Activated naive CD4-positive, alpha-beta T cell treated with anti-CD3 and anti-CD28 coated beads, Interleukin-2, amount 10 ng/mL, durations not matched to agents 7 days and 5 days (primary cell): ENCODE measurements at regions not wholly inside any gene's neighbourhood (a gene's known extent, or its start where the extent isn't known, plus 50 kb on each side); places are given as distances from the start of the nearest gene placed in this dataset.

ENCODE experiments used
- CTCF ChIA-PET: fragments of 350-600 bp; sonication (Branson Sonifier 250); formaldehyde crosslinking; loops from one replicate; lab custom pipeline; 2021; ENCODE audit warnings: antibody characterized with exemption; lab: Charles Lee
- DNase-seq: peaks from one replicate; pipeline ENCODE4 v3.0.0-alpha.2; 2020
- H3K27ac Mint-ChIP-seq: one replicate; pipeline ENCODE4 v1.8.0; 2021; ENCODE audit warnings: mild to moderate bottlenecking, moderate library complexity, mixed read lengths
- H3K27me3 Mint-ChIP-seq: one replicate; pipeline ENCODE4 v1.8.0; 2021; ENCODE audit warnings: mild to moderate bottlenecking, mixed read lengths
- H3K36me3 Mint-ChIP-seq: one replicate; pipeline ENCODE4 v1.8.0; 2021; ENCODE audit warnings: mixed read lengths
- H3K4me1 Mint-ChIP-seq: one replicate; pipeline ENCODE4 v1.8.0; 2021; ENCODE audit warnings: mixed read lengths
- H3K4me3 Mint-ChIP-seq: one replicate; pipeline ENCODE4 v1.8.0; 2021; ENCODE audit warnings: mild to moderate bottlenecking, moderate library complexity, mixed read lengths
- H3K9me3 Mint-ChIP-seq: one replicate; pipeline ENCODE4 v1.8.0; 2021; ENCODE audit warnings: mixed read lengths

DNA sequence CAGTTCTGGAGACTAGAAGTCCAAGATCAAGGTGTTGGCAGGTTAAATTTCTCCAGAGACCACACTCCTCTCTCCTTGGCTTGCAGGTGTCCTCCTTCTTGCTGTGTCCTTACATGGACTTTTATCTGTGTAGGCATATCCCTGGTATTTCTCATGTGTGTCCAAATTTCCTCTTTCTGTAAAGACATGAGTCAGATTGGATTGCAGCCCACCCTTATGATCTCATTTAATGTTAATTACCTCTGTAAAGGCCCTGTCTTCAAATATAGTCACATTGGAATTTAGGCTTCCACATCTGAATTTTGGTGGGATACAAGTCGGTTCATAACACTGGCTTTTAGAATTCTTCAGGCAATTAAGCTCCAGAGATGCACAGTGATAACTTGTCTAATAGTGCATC, 322.2 kb upstream of the GRIA1 start:
- no peak overlapping the region for H3K4me3 Mint-ChIP-seq
- H3K27ac Mint-ChIP-seq = no peak overlapping the region
- no peaks in the 10 kb centered on the region for H3K4me1 Mint-ChIP-seq
- no peaks in the 10 kb centered on the region for H3K36me3 Mint-ChIP-seq
- H3K9me3 Mint-ChIP-seq = peaks cover 2% of the 10 kb centered on the region
- CTCF ChIA-PET = no interaction called here
- H3K27me3 Mint-ChIP-seq = no peaks in the 10 kb centered on the region
- DNase-seq = no peak

DNA sequence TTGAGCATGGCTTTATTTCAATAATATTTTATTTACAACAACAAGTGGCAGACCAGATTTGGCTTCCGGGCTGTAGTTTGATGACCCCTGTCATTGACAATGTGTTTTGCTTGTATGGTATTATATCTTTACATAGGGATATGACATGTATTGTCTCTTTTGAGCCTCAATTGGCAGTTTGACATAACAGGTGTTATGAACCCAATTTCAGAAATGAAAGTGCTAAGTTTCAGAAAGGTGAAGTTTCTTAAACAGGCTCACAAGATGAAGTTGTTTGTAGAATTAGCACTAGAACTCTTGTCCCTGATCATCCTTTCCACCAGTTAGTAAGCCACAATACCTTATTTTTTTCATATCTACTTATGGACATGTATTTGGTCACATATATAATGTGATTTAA, 303.0 kb upstream of the GRIA1 start:
- DNase-seq = no peak

DNA sequence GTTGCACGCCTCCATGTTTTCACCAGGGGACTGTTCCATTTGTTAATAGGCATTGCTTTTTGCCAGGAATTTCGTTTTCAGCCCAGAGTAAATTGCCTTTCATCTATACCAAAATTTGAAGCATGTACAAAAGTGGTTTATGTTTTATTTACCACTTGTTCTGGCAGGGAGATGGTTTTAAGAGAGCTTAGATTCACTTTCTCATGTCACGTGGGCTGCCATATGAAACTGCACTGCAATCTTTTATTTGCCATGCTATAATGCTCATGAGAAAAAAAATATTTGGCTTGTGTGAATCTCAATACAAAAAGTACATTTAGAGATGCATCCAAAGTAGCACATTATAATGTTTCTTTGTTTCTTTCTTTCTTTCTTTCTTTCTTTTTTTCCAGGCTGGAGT, 284.1 kb upstream of the GRIA1 start:
- CTCF ChIA-PET = no interaction called here
- H3K9me3 Mint-ChIP-seq = peaks cover 4% of the 10 kb centered on the region
- H3K4me3 Mint-ChIP-seq = no peak overlapping the region
- DNase-seq = no peak
- H3K4me1 Mint-ChIP-seq = no peaks in the 10 kb centered on the region
- no peak overlapping the region for H3K27ac Mint-ChIP-seq
- no peaks in the 10 kb centered on the region for H3K36me3 Mint-ChIP-seq
- H3K27me3 Mint-ChIP-seq = no peaks in the 10 kb centered on the region

More for the DNA sequence above, 303.0 kb upstream of the GRIA1 start:
- no peaks in the 10 kb centered on the region for H3K36me3 Mint-ChIP-seq
- no peak overlapping the region for H3K4me3 Mint-ChIP-seq
- H3K4me1 Mint-ChIP-seq = no peaks in the 10 kb centered on the region
- CTCF ChIA-PET = no interaction called here
- H3K9me3 Mint-ChIP-seq = peaks cover 5% of the 10 kb centered on the region
- H3K27me3 Mint-ChIP-seq = no peaks in the 10 kb centered on the region
- H3K27ac Mint-ChIP-seq = no peak overlapping the region

DNA sequence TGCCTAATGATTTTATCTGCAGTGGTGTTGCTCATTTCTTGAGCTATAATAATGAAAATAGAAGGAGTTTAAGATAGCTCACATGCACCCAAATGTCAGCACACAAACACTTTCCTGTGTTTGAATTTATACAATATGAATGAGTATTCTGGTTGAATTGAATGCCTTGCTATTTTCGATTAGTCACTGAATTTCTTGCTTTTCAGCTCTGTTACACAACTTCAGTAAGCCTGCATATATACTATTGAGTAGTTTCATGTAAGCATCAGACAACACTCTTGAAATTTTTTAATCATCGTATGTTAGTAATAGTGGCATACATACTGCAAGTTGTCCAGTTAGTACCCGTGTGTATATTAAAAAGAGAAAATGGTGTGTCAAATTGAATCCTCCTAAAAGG, 281.5 kb upstream of the GRIA1 start:
- Mint-ChIP-seq H3K4me1 (no peaks in the 10 kb centered on the region), H3K27ac (no peak overlapping the region), H3K36me3 (no peaks in the 10 kb centered on the region), H3K9me3 (peaks cover 3% of the 10 kb centered on the region), H3K27me3 (no peaks in the 10 kb centered on the region), H3K4me3 (no peak overlapping the region)
- DNase-seq = no peak
- CTCF ChIA-PET = no interaction called here

DNA sequence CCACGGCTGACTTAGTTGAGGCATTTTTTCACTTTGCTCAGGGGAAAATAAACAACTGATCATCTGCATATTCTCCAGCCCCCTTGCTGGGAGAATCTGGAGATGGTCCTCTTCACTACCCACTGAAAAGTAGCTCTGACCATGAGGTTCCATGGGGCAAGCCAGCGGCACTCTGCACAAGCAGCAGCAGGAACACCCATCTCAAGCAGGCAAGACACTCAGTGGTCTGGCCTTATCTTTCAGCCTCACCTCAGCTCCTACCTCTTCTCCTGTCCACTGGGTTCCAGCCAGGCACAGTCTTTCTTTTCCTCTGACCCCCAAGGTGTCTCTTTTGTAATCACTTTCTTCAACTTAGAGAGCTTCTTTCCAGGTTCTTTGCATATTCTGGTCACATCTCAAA, 280.8 kb upstream of the GRIA1 start:
- Mint-ChIP-seq H3K9me3 (peaks cover 3% of the 10 kb centered on the region), H3K4me3 (no peak overlapping the region)

DNA sequence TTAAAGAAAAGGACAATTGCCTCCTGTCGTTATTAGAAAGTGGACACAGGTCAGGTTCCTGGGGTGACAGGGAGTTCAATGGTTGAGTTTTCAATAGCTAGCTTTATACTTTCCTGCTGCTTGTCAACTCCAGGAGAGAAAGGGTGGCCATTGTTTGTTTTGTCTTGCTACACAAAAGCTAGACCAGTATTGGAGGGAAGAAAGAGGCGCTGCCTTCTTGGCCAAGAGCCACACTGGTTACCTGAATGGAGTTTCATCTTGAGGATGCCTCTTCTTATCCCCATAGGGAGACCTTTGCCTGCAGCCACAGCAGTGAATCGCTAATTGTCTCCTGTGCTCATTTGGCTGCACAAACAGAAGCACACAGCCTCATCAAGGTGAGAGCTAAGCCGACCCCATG, 279.4 kb upstream of the GRIA1 start:
- Mint-ChIP-seq H3K9me3 (peaks cover 8% of the 10 kb centered on the region), H3K4me1 (no peaks in the 10 kb centered on the region), H3K4me3 (no peak overlapping the region), H3K27me3 (no peaks in the 10 kb centered on the region), H3K27ac (no peak overlapping the region), H3K36me3 (no peaks in the 10 kb centered on the region)
- no peak for DNase-seq
- CTCF ChIA-PET = no interaction called here

More for the DNA sequence above, 280.8 kb upstream of the GRIA1 start:
- H3K4me1 Mint-ChIP-seq = no peaks in the 10 kb centered on the region
- H3K27me3 Mint-ChIP-seq = no peaks in the 10 kb centered on the region
- DNase-seq = no peak
- no peak overlapping the region for H3K27ac Mint-ChIP-seq
- CTCF ChIA-PET = no interaction called here
- H3K36me3 Mint-ChIP-seq = no peaks in the 10 kb centered on the region

DNA sequence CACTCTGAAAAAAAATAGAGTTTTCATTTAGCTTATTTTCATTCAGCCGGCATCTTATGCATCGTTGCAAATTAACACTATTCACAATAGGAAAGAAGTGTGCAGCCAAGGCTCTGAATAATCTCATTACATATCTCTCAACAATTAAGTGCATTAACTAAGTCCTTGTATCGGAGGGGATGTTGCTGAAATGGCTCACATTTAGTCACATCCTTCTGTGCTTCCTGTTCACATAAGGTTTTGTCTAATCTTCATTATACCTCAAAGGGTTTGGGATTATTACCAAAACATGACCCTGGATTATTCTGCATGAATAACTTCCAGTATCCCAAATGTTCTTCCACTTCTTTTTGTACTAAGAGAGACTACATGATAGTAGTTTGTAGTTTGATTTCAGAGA, 278.0 kb upstream of the GRIA1 start:
- peaks cover 15% of the 10 kb centered on the region for H3K9me3 Mint-ChIP-seq
- H3K27ac Mint-ChIP-seq = no peak overlapping the region
- H3K36me3 Mint-ChIP-seq = no peaks in the 10 kb centered on the region
- DNase-seq = no peak
- no peaks in the 10 kb centered on the region for H3K4me1 Mint-ChIP-seq
- H3K4me3 Mint-ChIP-seq = no peak overlapping the region
- H3K27me3 Mint-ChIP-seq = no peaks in the 10 kb centered on the region
- CTCF ChIA-PET = no interaction called here

DNA sequence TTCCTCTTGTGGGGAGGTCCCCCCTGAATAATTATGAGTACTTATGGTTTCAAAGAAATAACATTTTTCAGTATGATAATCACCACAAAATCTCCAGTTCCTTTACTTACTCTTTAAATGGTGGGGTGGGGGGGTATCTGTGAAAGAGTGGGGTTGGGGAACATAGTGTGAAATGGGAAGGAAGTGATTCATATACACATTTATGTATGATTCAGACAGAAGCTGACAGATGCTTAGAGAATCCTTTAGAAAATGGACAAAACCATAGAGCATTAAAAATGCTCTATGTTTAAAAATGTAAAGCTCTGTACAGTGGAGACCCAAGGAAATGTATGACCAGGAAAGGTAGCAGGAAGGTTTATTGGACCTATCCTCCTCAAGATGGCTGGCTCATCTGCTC, 267.5 kb upstream of the GRIA1 start:
- CTCF ChIA-PET = no interaction called here
- no peaks in the 10 kb centered on the region for H3K4me1 Mint-ChIP-seq
- H3K4me3 Mint-ChIP-seq = no peak overlapping the region
- H3K27me3 Mint-ChIP-seq = no peaks in the 10 kb centered on the region
- peaks cover 17% of the 10 kb centered on the region for H3K9me3 Mint-ChIP-seq
- no peaks in the 10 kb centered on the region for H3K36me3 Mint-ChIP-seq
- DNase-seq = no peak
- no peak overlapping the region for H3K27ac Mint-ChIP-seq

DNA sequence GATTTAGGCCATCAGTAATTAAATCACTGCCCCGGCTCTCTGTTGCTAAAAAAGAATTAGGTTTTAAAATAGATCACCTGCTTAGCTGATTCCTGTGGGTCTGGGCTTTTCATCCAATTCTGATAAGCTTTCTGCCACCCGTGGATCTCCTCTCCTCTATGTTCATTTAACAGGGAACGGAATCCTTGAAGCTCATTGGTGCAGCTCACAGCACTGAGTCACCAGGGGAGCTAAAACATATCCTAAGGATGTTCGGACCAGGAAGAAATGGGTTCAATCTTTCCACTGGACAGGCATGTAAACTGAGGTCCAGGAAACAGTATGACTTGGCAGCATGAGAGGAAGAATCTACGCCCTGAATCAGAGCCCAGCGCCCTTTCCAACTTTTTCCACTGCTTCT, 267.1 kb upstream of the GRIA1 start:
- H3K9me3 Mint-ChIP-seq = peaks cover 16% of the 10 kb centered on the region
- DNase-seq = no peak
- H3K36me3 Mint-ChIP-seq = no peaks in the 10 kb centered on the region
- no peak overlapping the region for H3K27ac Mint-ChIP-seq
- CTCF ChIA-PET = no interaction called here
- no peaks in the 10 kb centered on the region for H3K4me1 Mint-ChIP-seq
- H3K27me3 Mint-ChIP-seq = no peaks in the 10 kb centered on the region
- no peak overlapping the region for H3K4me3 Mint-ChIP-seq

DNA sequence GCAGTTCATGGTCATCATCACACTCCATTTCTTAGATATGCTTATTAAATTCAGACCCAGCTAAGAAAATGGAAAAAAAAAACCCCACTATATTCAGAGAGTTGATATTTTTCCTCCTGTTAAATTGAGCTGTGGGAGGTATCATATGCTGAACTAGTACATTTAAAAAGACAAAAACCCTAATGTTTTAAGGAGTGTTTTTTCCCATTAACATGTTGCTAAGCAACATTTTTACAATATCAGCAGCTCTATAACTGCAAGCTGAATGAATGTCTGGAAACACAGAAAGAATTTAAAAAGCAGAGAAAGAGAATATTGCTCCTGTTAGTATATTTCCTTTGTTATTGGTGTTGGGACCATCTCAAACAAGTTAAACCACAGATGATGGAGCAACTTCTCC, 265.8 kb upstream of the GRIA1 start:
- CTCF ChIA-PET = no interaction called here
- Mint-ChIP-seq H3K36me3 (no peaks in the 10 kb centered on the region), H3K4me1 (no peaks in the 10 kb centered on the region), H3K9me3 (peaks cover 18% of the 10 kb centered on the region), H3K27me3 (no peaks in the 10 kb centered on the region), H3K4me3 (no peak overlapping the region), H3K27ac (no peak overlapping the region)
- DNase-seq = no peak

DNA sequence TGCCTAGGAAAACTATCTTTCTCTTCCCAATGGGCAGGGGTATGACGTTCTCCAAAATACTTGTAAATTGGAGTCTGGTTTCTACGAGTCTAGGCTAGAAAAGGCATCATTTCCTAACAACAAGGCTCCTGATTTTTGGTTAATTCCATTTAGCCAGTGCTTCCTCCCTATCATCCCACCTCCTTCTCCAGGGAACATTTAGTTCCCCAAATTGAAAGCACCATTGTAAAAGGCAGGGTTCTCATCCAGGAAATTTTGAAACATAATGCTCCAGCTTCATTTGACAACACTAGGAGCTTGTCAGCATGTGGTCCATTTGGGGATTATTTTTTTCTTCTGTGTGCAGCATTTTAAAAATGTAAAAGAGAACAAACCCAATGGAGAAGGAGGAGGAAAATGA, 256.5 kb upstream of the GRIA1 start:
- CTCF ChIA-PET = no interaction called here
- H3K4me1 Mint-ChIP-seq = no peaks in the 10 kb centered on the region
- no peaks in the 10 kb centered on the region for H3K36me3 Mint-ChIP-seq
- no peaks in the 10 kb centered on the region for H3K27me3 Mint-ChIP-seq
- peaks cover 10% of the 10 kb centered on the region for H3K9me3 Mint-ChIP-seq
- no peak for DNase-seq
- no peak overlapping the region for H3K27ac Mint-ChIP-seq
- no peak overlapping the region for H3K4me3 Mint-ChIP-seq

DNA sequence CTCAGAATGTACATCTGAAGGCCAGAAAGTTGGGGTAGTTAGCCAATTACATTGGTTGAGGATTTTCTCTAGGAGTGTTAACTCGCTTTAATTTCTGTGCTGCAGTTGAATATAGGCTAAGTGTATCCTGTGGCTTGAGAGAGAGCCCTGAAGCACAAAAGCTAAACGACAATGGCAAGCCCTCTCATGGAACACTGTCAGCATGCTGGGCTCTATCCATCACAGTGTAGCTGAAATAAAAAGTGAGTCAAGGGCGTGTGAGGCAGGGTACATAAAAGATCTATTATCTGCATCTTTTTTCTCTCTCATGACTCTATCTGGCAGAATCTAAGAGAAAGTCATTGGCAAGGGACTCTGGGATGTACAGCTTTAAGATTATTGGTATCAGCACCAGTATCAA, 254.2 kb upstream of the GRIA1 start:
- H3K27ac Mint-ChIP-seq = no peak overlapping the region
- no peak for DNase-seq
- H3K9me3 Mint-ChIP-seq = peaks cover 8% of the 10 kb centered on the region
- H3K27me3 Mint-ChIP-seq = no peaks in the 10 kb centered on the region
- CTCF ChIA-PET = no interaction called here
- H3K4me3 Mint-ChIP-seq = no peak overlapping the region
- H3K36me3 Mint-ChIP-seq = no peaks in the 10 kb centered on the region
- no peaks in the 10 kb centered on the region for H3K4me1 Mint-ChIP-seq

DNA sequence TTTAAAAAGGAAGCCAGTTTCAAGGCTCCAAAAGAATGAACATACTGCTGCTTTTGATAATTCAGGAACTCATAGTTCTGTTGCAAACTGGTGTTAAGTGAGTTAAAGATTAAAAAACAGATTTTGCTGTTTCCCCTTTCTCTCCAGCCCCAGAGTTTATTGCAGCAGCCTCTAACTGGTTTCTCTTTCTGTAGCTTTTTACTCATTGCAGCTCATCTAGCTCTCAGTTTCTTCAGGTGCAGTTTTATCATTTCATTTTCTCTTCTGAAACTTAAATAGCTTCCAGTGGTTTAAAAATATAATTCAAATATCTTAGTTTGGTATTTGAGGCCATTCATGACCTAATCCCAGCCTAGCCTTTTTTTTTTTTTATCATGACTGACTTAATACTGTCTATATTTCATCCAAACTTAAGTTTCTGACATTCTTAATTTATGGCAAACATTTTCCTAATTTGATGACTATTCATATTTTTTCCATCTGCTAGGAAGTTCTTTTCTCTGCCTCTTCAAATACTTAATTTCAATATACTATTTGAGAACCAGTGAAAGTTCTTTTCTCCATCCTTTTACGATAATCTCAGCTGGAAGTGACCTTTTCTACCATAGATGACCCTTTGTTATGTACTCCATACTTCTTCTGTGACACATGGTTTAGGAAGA, 252.7 kb upstream of the GRIA1 start:
- DNase-seq = no peak
- H3K27ac Mint-ChIP-seq = no peak overlapping the region

DNA sequence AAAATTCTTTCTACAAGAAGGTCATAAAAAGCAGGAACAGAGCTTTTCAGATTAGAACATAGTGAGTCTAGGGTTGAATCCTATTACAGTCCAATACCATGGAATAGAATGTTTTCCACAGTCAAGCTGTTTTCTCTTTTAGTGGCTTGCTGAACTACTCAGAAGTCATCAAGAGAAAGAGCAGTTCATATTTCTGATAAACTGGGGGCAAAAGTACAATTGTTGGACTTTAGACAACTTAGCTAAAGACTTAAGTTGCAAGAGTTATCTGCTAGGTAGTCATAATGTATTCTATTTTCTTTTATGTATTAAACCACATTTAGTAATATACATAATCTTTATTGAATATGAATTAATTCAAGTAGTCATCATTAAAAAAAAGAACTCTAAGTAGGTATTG, 233.1 kb upstream of the GRIA1 start:
- CTCF ChIA-PET = interaction anchor here (0.6 kb wide), 1 partner anchor 150 kb away, joined by 3 read pairs; no protein-coding TSS in a partner anchor
- DNase-seq = no peak
- Mint-ChIP-seq H3K27ac (no peak overlapping the region), H3K27me3 (no peaks in the 10 kb centered on the region), H3K36me3 (no peaks in the 10 kb centered on the region), H3K9me3 (peaks cover 3% of the 10 kb centered on the region), H3K4me1 (no peaks in the 10 kb centered on the region), H3K4me3 (no peak overlapping the region)

More for the DNA sequence above, 252.7 kb upstream of the GRIA1 start:
- H3K4me3 Mint-ChIP-seq = no peak overlapping the region
- CTCF ChIA-PET = no interaction called here
- H3K27me3 Mint-ChIP-seq = no peaks in the 10 kb centered on the region
- H3K4me1 Mint-ChIP-seq = no peaks in the 10 kb centered on the region
- H3K36me3 Mint-ChIP-seq = no peaks in the 10 kb centered on the region
- peaks cover 6% of the 10 kb centered on the region for H3K9me3 Mint-ChIP-seq

DNA sequence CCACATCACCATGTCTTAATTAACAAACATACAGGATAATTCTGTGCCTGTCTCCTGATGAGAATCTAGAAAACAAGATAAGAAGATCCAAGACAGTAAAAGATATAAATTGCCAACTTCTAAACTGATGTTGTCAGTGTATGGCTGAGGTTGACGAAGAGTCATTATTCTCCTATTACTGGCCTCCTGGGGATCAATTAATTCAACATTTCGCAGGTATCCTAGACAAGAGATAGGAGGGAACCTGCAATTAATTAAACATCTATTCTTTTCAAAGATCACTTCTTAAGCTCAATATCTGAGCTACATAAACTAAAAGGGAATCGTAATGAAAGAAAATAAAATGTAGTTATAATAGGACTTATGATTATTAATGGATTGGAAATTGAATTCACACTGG, 232.0 kb upstream of the GRIA1 start:
- Mint-ChIP-seq H3K4me3 (no peak overlapping the region), H3K27me3 (no peaks in the 10 kb centered on the region), H3K4me1 (no peaks in the 10 kb centered on the region), H3K9me3 (peaks cover under 1% of the 10 kb centered on the region), H3K27ac (no peak overlapping the region), H3K36me3 (no peaks in the 10 kb centered on the region)
- CTCF ChIA-PET = no interaction called here
- DNase-seq = no peak

DNA sequence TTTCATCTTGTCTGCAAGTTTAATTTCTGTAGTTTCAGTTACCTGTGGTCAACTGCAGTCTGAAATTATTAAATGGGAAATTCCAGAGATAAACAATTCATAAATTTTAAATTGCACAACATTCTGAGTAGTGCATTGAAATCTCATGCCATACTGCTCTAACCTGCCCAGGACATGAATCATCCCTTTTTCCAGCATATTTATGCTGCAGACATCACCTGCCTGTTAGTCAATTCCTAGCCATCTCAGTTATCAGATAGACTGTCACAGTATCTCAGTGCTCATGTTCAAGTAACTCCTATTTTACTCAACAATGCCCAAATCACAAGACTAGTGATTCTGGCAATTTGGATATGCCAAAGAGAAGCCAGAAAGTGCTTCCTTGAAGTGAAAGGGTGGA, 223.0 kb upstream of the GRIA1 start:
- H3K9me3 Mint-ChIP-seq = no peaks in the 10 kb centered on the region
- H3K27ac Mint-ChIP-seq = no peak overlapping the region
- H3K4me3 Mint-ChIP-seq = no peak overlapping the region
- no peak for DNase-seq
- CTCF ChIA-PET = no interaction called here
- no peaks in the 10 kb centered on the region for H3K27me3 Mint-ChIP-seq
- H3K4me1 Mint-ChIP-seq = no peaks in the 10 kb centered on the region
- no peaks in the 10 kb centered on the region for H3K36me3 Mint-ChIP-seq
